IMR-90 (cell line): ENCODE measurements at regions not wholly inside any gene's neighbourhood (a gene's known extent, or its start where the extent isn't known, plus 50 kb on each side); places are given as distances from the start of the nearest gene placed in this dataset.
A peak's percentile ranks its signal among the peaks of the same experiment; 100 is the strongest.

Experiments
- ATAC-seq: fragments of 200-7000 bp; cut with Tn5 transposase; 2 replicates; pipeline ENCODE4 v1.9.1; 2020; ENCODE audit warnings: low read depth, mild to moderate bottlenecking, moderate library complexity
- BruUV-seq: library from RNA; stranded (reverse); fragments of 400-500 nt; replicated peaks from 2 replicates; lab custom pipeline; 2021; lab: Mats Ljungman, UMichigan
- CTCF ChIA-PET: fragments of 300-600 bp; formaldehyde crosslinking; extraction: SDS; loops from one replicate; lab custom pipeline; 2021; ENCODE audit warnings: antibody characterized with exemption; lab: Yijun Ruan, JAX
- POLR2A ChIA-PET: fragments of 300-600 bp; sonication (Branson Sonifier 250); formaldehyde crosslinking; loops from one replicate; lab custom pipeline; 2022; ENCODE audit warnings: antibody characterized with exemption; ENCODE audit not compliant: unreplicated experiment; lab: Charles Lee
- DNase-seq: peaks from one replicate; pipeline ENCODE4 v3.0.0; 2013
- H2AFZ ChIP-seq: replicated peaks from 2 replicates; pipeline ENCODE3; 2013; ENCODE audit warnings: low read length, mild to moderate bottlenecking; ENCODE audit not compliant: poor library complexity
- H2AK5ac ChIP-seq: 2 replicates; pipeline ENCODE4 v1.6.1; 2013; ENCODE audit warnings: low read depth, low read length, inconsistent platforms
- H2AK9ac ChIP-seq: replicated peaks from 2 replicates; pipeline ENCODE3; 2013; ENCODE audit warnings: mild to moderate bottlenecking, low read depth, low read length, moderate library complexity; ENCODE audit not compliant: poor library complexity
- H2BK120ac ChIP-seq: 2 replicates; pipeline ENCODE4 v1.6.1; 2013; ENCODE audit warnings: low read depth, low read length, inconsistent platforms
- H2BK15ac ChIP-seq: 3 replicates; pipeline ENCODE4 v1.6.1; 2013; ENCODE audit warnings: low read depth, low read length, inconsistent platforms
- H2BK20ac ChIP-seq: 2 replicates; pipeline ENCODE4 v1.6.1; 2013; ENCODE audit warnings: low read depth, mild to moderate bottlenecking, inconsistent platforms, low read length, moderate library complexity
- H2BK5ac ChIP-seq: 2 replicates; pipeline ENCODE4 v1.6.1; 2013; ENCODE audit warnings: mild to moderate bottlenecking, low read depth, low read length, inconsistent platforms; ENCODE audit not compliant: poor library complexity, severe bottlenecking
- H3K14ac ChIP-seq: replicated peaks from 2 replicates; pipeline ENCODE4 v1.6.1; 2013; ENCODE audit warnings: low read depth, low read length, inconsistent platforms
- H3K18ac ChIP-seq: 2 replicates; pipeline ENCODE4 v1.6.1; 2013; ENCODE audit warnings: low read depth, low read length, control low read depth
- H3K23ac ChIP-seq: 2 replicates; pipeline ENCODE4 v1.6.1; 2013; ENCODE audit warnings: low read depth, low read length, inconsistent platforms
- H3K27ac ChIP-seq: 2 replicates; pipeline ENCODE4 v1.5.1; 2013; ENCODE audit warnings: mild to moderate bottlenecking, control low read depth, low read length; ENCODE audit not compliant: insufficient read depth
- H3K27me3 ChIP-seq: 2 replicates; pipeline ENCODE4 v1.6.1; 2013; ENCODE audit warnings: low read length; ENCODE audit not compliant: control insufficient read depth, insufficient read depth
- H3K36me3 ChIP-seq: 2 replicates; pipeline ENCODE4 v1.6.1; 2013; ENCODE audit warnings: low read length, mixed read lengths; ENCODE audit not compliant: control insufficient read depth, insufficient read depth
- H3K4ac ChIP-seq: 2 replicates; pipeline ENCODE4 v1.6.1; 2013; ENCODE audit warnings: low read depth, low read length, inconsistent platforms
- H3K4me1 ChIP-seq: 2 replicates; pipeline ENCODE4 v1.6.1; 2013; ENCODE audit warnings: low read length, mixed read lengths; ENCODE audit not compliant: control insufficient read depth, insufficient read depth
- H3K4me2 ChIP-seq: 2 replicates; pipeline ENCODE4 v1.6.1; 2013; ENCODE audit warnings: low read depth, mild to moderate bottlenecking, control low read depth, low read length, moderate library complexity
- H3K4me3 ChIP-seq: 2 replicates; pipeline ENCODE4 v1.5.1; 2013; ENCODE audit warnings: low read depth, mild to moderate bottlenecking, control low read depth, low read length, moderate library complexity; ENCODE audit not compliant: insufficient read depth
- H3K56ac ChIP-seq: 2 replicates; pipeline ENCODE4 v1.6.1; 2013; ENCODE audit warnings: low read length, inconsistent platforms; ENCODE audit not compliant: insufficient read depth; ENCODE audit errors: extremely low read depth
- H3K79me1 ChIP-seq, 2 experiments: 2 replicates each; pipeline ENCODE4 v1.6.1; 2013; ENCODE audit warnings: low read length in 2 of 2, inconsistent platforms in 1 of 2, low read depth in 1 of 2
- H3K9ac ChIP-seq: 2 replicates; pipeline ENCODE4 v1.6.1; 2013; ENCODE audit warnings: low read depth, low read length, control low read depth
- H3K9me1 ChIP-seq: 2 replicates; pipeline ENCODE4 v1.6.1; 2013; ENCODE audit warnings: low read length, inconsistent platforms; ENCODE audit not compliant: insufficient read depth
- H3K9me3 ChIP-seq: 2 replicates; pipeline ENCODE4 v1.6.1; 2013; ENCODE audit warnings: low read length; ENCODE audit not compliant: control insufficient read depth, insufficient read depth
- H4K20me1 ChIP-seq: 2 replicates; pipeline ENCODE4 v1.6.1; 2013; ENCODE audit warnings: low read length, inconsistent platforms; ENCODE audit not compliant: insufficient read depth
- H4K5ac ChIP-seq: 2 replicates; pipeline ENCODE4 v1.6.1; 2013; ENCODE audit warnings: mild to moderate bottlenecking, low read depth, low read length, control low read depth
- H4K8ac ChIP-seq, 2 experiments: 2 replicates each; pipeline ENCODE4 v1.6.1; 2013; ENCODE audit warnings: low read depth in 2 of 2, low read length in 2 of 2, control low read depth in 1 of 2, inconsistent platforms in 1 of 2
- H4K91ac ChIP-seq: 2 replicates; pipeline ENCODE4 v1.6.1; 2013; ENCODE audit warnings: low read depth, low read length, inconsistent platforms; ENCODE audit not compliant: insufficient read depth
- BHLHE40 ChIP-seq: fragments of 150-350 bp; IDR thresholded peaks from 2 replicates; pipeline ENCODE4 v1.6.1; 2016; ENCODE audit warnings: mild to moderate bottlenecking, low read depth, low read length
- CEBPB ChIP-seq: IDR thresholded peaks from 2 replicates; pipeline ENCODE4 v1.6.1; 2012; ENCODE audit warnings: low read depth, low read length, improper control_type of control experiment
- MXI1 ChIP-seq: IDR thresholded peaks from 2 replicates; pipeline ENCODE4 v1.6.1; 2012; ENCODE audit warnings: low read depth, mild to moderate bottlenecking, low read length, moderate library complexity, borderline replicate concordance
- NFE2L2 ChIP-seq: fragments of 150-350 bp; IDR thresholded peaks from 2 replicates; pipeline ENCODE4 v1.6.1; 2016; ENCODE audit warnings: low read depth, mild to moderate bottlenecking, low read length
- POLR2A ChIP-seq: IDR thresholded peaks from 2 replicates; pipeline ENCODE4 v1.6.1; 2012; ENCODE audit warnings: mild to moderate bottlenecking, low read depth, low read length
- RFX5 ChIP-seq: IDR thresholded peaks from 2 replicates; pipeline ENCODE4 v1.8.0; 2012; ENCODE audit warnings: low read depth, mild to moderate bottlenecking, low read length, moderate library complexity
- USF2 ChIP-seq: fragments of 150-350 bp; IDR thresholded peaks from 2 replicates; pipeline ENCODE4 v1.6.1; 2017; ENCODE audit warnings: mild to moderate bottlenecking, antibody characterized with exemption, low read length, low read depth
- dilution Hi-C: fragments of 300-500 bp; cut with HindIII; formaldehyde crosslinking; loops from one replicate; pipeline ENCODE4 v1.14.3; 2018; ENCODE audit warnings: low sequenced_read_pairs; ENCODE audit not compliant: unreplicated experiment
- in situ Hi-C: fragments of 300-500 bp; cut with MboI; formaldehyde crosslinking; loops from 3 replicates; pipeline ENCODE4 v1.14.3; 2019; ENCODE audit warnings: low sequenced_read_pairs, inconsistent platforms, mixed read lengths
- intact Hi-C: fragments of 100-400 bp; cut with micrococcal nuclease; formaldehyde crosslinking; loops from 2 replicates; pipeline ENCODE4 v1.10.0; 2022
- TF ChIP-seq, protein P1 (sequence below): fragments of 150-350 bp; IDR thresholded peaks from 2 replicates; pipeline ENCODE4 v1.6.1; 2016; ENCODE audit warnings: low read depth, mild to moderate bottlenecking, low read length, moderate library complexity, borderline replicate concordance

GRCh38 chr10:4725917-4726606, 99.9 kb upstream of the AKR1E2 start (continued):
- TF ChIP-seq BHLHE40: peak; percentile 23; the same call in 1 of the 2 replicates

GRCh38 chr10:4723860-4724259, 102.1 kb upstream of the AKR1E2 start:
- Histone ChIP-seq H2BK15ac (no peak overlapping the region), H3K9me1 (no peaks in the 10 kb centered on the region), H3K27ac (no peak overlapping the region), H4K91ac (no peak overlapping the region), H3K4me1 (no peaks in the 10 kb centered on the region; the same call in 1 of the 2 replicates), H2BK120ac (no peak overlapping the region), H4K5ac (no peak overlapping the region), H2BK20ac (no peak overlapping the region), H3K18ac (no peak overlapping the region), H3K79me1 (0 out of 4 replicates have a peak, but pooled peaks cover 0 to 2% of the 10 kb centered on the region in 2 experiments), H2AFZ (no peak overlapping the region), H3K36me3 (no peaks in the 10 kb centered on the region), H3K56ac (no peak overlapping the region), H3K23ac (no peak overlapping the region), H3K4me2 (no peak overlapping the region), H3K4me3 (no peak overlapping the region), H3K9ac (no peak overlapping the region), H2BK5ac (peak overlapping the region; percentile 54), H3K14ac (no peak overlapping the region), H3K4ac (no peak overlapping the region), H4K20me1 (no peaks in the 10 kb centered on the region), H3K27me3 (no peaks in the 10 kb centered on the region), H4K8ac (no peak overlapping the region; a peak in 1 of 4 replicates), H2AK5ac (no peak overlapping the region), H2AK9ac (no peak overlapping the region), H3K9me3 (no peaks in the 10 kb centered on the region)
- CTCF ChIA-PET: no interaction called here
- ATAC-seq: no peak
- POLR2A ChIA-PET: no interaction called here
- TF ChIP-seq USF2 (no peak), RFX5 (no peak), CEBPB (no peak), MXI1 (no peak), NFE2L2 (no peak), POLR2A (no peak), BHLHE40 (no peak)
- TF ChIP-seq, protein P1, sequence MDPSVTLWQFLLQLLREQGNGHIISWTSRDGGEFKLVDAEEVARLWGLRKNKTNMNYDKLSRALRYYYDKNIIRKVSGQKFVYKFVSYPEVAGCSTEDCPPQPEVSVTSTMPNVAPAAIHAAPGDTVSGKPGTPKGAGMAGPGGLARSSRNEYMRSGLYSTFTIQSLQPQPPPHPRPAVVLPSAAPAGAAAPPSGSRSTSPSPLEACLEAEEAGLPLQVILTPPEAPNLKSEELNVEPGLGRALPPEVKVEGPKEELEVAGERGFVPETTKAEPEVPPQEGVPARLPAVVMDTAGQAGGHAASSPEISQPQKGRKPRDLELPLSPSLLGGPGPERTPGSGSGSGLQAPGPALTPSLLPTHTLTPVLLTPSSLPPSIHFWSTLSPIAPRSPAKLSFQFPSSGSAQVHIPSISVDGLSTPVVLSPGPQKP: no peak
- in situ Hi-C loops (no loop called here), dilution Hi-C loops (no loop called here), intact Hi-C loops (no loop called here)
- no peak for DNase-seq
- no TSS peak for BruUV-seq
